Endothelial cell (in vitro differentiated cells): ENCODE measurements at regions not wholly inside any gene's neighbourhood (a gene's known extent, or its start where the extent isn't known, plus 50 kb on each side); places are given as distances from the start of the nearest gene placed in this dataset.

ENCODE experiments used
- DNase-seq: peaks from one replicate; pipeline ENCODE4 v3.0.0; 2021; ENCODE audit warnings: low spot score
- H3K27ac Mint-ChIP-seq: one replicate; pipeline ENCODE4 v1.8.0; 2021; ENCODE audit warnings: mixed read lengths, inconsistent platforms; ENCODE audit not compliant: unreplicated experiment
- H3K27me3 Mint-ChIP-seq: one replicate; pipeline ENCODE4 v1.8.0; 2021; ENCODE audit warnings: mild to moderate bottlenecking, moderate library complexity, mixed read lengths, inconsistent platforms; ENCODE audit not compliant: unreplicated experiment
- H3K36me3 Mint-ChIP-seq: one replicate; pipeline ENCODE4 v1.8.0; 2021; ENCODE audit warnings: mild to moderate bottlenecking, low read depth, mixed read lengths, inconsistent platforms; ENCODE audit not compliant: unreplicated experiment
- H3K4me1 Mint-ChIP-seq: one replicate; pipeline ENCODE4 v1.8.0; 2021; ENCODE audit warnings: mild to moderate bottlenecking, mixed read lengths, inconsistent platforms; ENCODE audit not compliant: unreplicated experiment
- H3K4me3 Mint-ChIP-seq: one replicate; pipeline ENCODE4 v1.8.0; 2021; ENCODE audit warnings: mild to moderate bottlenecking, mixed read lengths, inconsistent platforms; ENCODE audit not compliant: unreplicated experiment
- H3K9me3 Mint-ChIP-seq: one replicate; pipeline ENCODE4 v1.8.0; 2021; ENCODE audit warnings: mixed read lengths, inconsistent platforms; ENCODE audit not compliant: unreplicated experiment
- CTCF ChIP-seq: fragments of 200-600 bp; sonication (generic); IDR thresholded peaks from one replicate; pipeline ENCODE4 v1.5.0; 2021; ENCODE audit warnings: antibody characterized with exemption; ENCODE audit not compliant: unreplicated experiment

- H3K4me3 Mint-ChIP-seq, result no peak overlapping the region
- peaks cover 2% of the 10 kb centered on the region for H3K27me3 Mint-ChIP-seq
Observed at GRCh38 chr7:85310301-85310700, 123.4 kb upstream of the SEMA3D start.

GRCh38 chr7:85306115-85306514 lies 119.3 kb upstream of the SEMA3D start:
- Mint-ChIP-seq H3K9me3 (no peaks in the 10 kb centered on the region), H3K4me1 (no peaks in the 10 kb centered on the region)

More at GRCh38 chr7:85310301-85310700, 123.4 kb upstream of the SEMA3D start:
- Mint-ChIP-seq H3K27ac (no peak overlapping the region), H3K9me3 (no peaks in the 10 kb centered on the region), H3K4me1 (no peaks in the 10 kb centered on the region), H3K36me3 (no peaks in the 10 kb centered on the region)
- DNase-seq, result no peak
- no peak for TF ChIP-seq CTCF

GRCh38 chr7:85294176-85294575 lies 107.3 kb upstream of the SEMA3D start:
- H3K4me3 Mint-ChIP-seq, result no peak overlapping the region
- TF ChIP-seq CTCF, result no peak
- H3K27ac Mint-ChIP-seq, result no peak overlapping the region
- DNase-seq, result no peak
- no peaks in the 10 kb centered on the region for H3K27me3 Mint-ChIP-seq
- no peaks in the 10 kb centered on the region for H3K36me3 Mint-ChIP-seq
- no peaks in the 10 kb centered on the region for H3K9me3 Mint-ChIP-seq
- H3K4me1 Mint-ChIP-seq, result peaks cover 3% of the 10 kb centered on the region

More at GRCh38 chr7:85306115-85306514, 119.3 kb upstream of the SEMA3D start:
- Mint-ChIP-seq H3K4me3 (no peak overlapping the region), H3K36me3 (no peaks in the 10 kb centered on the region), H3K27ac (no peak overlapping the region), H3K27me3 (no peaks in the 10 kb centered on the region)
- DNase-seq, result no peak
- no peak for TF ChIP-seq CTCF

- no peaks in the 10 kb centered on the region for H3K27me3 Mint-ChIP-seq
- H3K36me3 Mint-ChIP-seq, result no peaks in the 10 kb centered on the region
- TF ChIP-seq CTCF, result no peak
- H3K4me3 Mint-ChIP-seq, result no peak overlapping the region
- no peak for DNase-seq
- H3K27ac Mint-ChIP-seq, result no peak overlapping the region
- H3K4me1 Mint-ChIP-seq, result peaks cover 3% of the 10 kb centered on the region
- H3K9me3 Mint-ChIP-seq, result no peaks in the 10 kb centered on the region
Observed at GRCh38 chr7:85292908-85293576, 106.2 kb upstream of the SEMA3D start.

- Mint-ChIP-seq H3K36me3 (no peaks in the 10 kb centered on the region), H3K9me3 (no peaks in the 10 kb centered on the region), H3K27me3 (no peaks in the 10 kb centered on the region), H3K27ac (no peak overlapping the region), H3K4me3 (no peak overlapping the region), H3K4me1 (peaks cover 3% of the 10 kb centered on the region)
- TF ChIP-seq CTCF, result no peak
- DNase-seq, result no peak
Observed at GRCh38 chr7:85290269-85290668, 103.4 kb upstream of the SEMA3D start.
